ENCODE measurements at regions not wholly inside any gene's neighbourhood (a gene's known extent, or its start where the extent isn't known, plus 50 kb on each side); places are given as distances from the start of the nearest gene placed in this dataset.

DNA sequence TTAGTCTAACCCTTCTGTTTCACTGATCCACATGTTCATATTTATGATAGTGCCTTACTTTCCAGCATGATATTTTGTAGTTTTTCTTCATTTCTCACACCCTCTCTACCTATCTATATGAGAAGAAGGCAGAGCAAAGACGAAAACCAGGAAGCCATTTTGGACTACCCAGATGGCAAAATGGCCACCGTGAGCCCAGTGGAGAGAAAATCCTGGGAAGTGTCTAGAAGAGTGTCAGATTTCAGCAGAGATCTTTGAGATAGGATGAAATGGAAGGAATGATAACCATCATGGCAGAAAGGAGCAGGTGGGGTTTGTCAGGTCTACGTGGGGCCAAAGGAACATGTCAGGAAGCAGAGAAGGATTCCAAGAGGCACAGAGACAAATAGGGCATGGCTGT, 84.0 kb upstream of the MYCN start:
- TF ChIP-seq, protein P1, sequence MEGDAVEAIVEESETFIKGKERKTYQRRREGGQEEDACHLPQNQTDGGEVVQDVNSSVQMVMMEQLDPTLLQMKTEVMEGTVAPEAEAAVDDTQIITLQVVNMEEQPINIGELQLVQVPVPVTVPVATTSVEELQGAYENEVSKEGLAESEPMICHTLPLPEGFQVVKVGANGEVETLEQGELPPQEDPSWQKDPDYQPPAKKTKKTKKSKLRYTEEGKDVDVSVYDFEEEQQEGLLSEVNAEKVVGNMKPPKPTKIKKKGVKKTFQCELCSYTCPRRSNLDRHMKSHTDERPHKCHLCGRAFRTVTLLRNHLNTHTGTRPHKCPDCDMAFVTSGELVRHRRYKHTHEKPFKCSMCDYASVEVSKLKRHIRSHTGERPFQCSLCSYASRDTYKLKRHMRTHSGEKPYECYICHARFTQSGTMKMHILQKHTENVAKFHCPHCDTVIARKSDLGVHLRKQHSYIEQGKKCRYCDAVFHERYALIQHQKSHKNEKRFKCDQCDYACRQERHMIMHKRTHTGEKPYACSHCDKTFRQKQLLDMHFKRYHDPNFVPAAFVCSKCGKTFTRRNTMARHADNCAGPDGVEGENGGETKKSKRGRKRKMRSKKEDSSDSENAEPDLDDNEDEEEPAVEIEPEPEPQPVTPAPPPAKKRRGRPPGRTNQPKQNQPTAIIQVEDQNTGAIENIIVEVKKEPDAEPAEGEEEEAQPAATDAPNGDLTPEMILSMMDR (IDR thresholded peaks at IDR 0.05; ENCODE audit: insufficient read depth, low read length): no peak
- TF ChIP-seq, protein P2, sequence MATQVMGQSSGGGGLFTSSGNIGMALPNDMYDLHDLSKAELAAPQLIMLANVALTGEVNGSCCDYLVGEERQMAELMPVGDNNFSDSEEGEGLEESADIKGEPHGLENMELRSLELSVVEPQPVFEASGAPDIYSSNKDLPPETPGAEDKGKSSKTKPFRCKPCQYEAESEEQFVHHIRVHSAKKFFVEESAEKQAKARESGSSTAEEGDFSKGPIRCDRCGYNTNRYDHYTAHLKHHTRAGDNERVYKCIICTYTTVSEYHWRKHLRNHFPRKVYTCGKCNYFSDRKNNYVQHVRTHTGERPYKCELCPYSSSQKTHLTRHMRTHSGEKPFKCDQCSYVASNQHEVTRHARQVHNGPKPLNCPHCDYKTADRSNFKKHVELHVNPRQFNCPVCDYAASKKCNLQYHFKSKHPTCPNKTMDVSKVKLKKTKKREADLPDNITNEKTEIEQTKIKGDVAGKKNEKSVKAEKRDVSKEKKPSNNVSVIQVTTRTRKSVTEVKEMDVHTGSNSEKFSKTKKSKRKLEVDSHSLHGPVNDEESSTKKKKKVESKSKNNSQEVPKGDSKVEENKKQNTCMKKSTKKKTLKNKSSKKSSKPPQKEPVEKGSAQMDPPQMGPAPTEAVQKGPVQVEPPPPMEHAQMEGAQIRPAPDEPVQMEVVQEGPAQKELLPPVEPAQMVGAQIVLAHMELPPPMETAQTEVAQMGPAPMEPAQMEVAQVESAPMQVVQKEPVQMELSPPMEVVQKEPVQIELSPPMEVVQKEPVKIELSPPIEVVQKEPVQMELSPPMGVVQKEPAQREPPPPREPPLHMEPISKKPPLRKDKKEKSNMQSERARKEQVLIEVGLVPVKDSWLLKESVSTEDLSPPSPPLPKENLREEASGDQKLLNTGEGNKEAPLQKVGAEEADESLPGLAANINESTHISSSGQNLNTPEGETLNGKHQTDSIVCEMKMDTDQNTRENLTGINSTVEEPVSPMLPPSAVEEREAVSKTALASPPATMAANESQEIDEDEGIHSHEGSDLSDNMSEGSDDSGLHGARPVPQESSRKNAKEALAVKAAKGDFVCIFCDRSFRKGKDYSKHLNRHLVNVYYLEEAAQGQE (IDR thresholded peaks at IDR 0.05; ENCODE audit: insufficient replicate concordance, low read depth): no peak

Data from HL-60 (cell line).